Activated CD4-positive, alpha-beta memory T cell treated with anti-CD3 and anti-CD28 coated beads for 36 hours (primary cell): ENCODE measurements at regions not wholly inside any gene's neighbourhood (a gene's known extent, or its start where the extent isn't known, plus 50 kb on each side); places are given as distances from the start of the nearest gene placed in this dataset.

Experiments
- CTCF ChIA-PET: fragments of 350-600 bp; sonication (Branson Sonifier 250); formaldehyde crosslinking; loops from one replicate; lab custom pipeline; 2021; ENCODE audit warnings: antibody characterized with exemption, inconsistent platforms; lab: Charles Lee
- POLR2A ChIA-PET: fragments of 350-600 bp; sonication (Branson Sonifier 250); formaldehyde crosslinking; loops from one replicate; lab custom pipeline; 2021; ENCODE audit warnings: antibody characterized with exemption; lab: Charles Lee
- DNase-seq: peaks from one replicate; pipeline ENCODE4 v3.0.0-alpha.2; 2020
- H3K27ac Mint-ChIP-seq: one replicate; pipeline ENCODE4 v1.8.0; 2021; ENCODE audit warnings: mixed read lengths
- H3K27me3 Mint-ChIP-seq: one replicate; pipeline ENCODE4 v1.8.0; 2021; ENCODE audit warnings: mixed read lengths
- H3K36me3 Mint-ChIP-seq: one replicate; pipeline ENCODE4 v1.8.0; 2021; ENCODE audit warnings: mixed read lengths
- H3K4me1 Mint-ChIP-seq: one replicate; pipeline ENCODE4 v1.8.0; 2021; ENCODE audit warnings: low read depth, mixed read lengths
- H3K4me3 Mint-ChIP-seq: one replicate; pipeline ENCODE4 v1.8.0; 2021; ENCODE audit warnings: mild to moderate bottlenecking, mixed read lengths
- H3K9me3 Mint-ChIP-seq: one replicate; pipeline ENCODE4 v1.8.0; 2021; ENCODE audit warnings: mixed read lengths
- intact Hi-C: fragments of 100-400 bp; cut with micrococcal nuclease; formaldehyde crosslinking; loops from one replicate; pipeline ENCODE4 v1.15.1; 2023

GRCh38 chr14:101112351-101113107, 209.0 kb upstream of the RTL1 start:
- H3K4me3 Mint-ChIP-seq = no peak overlapping the region
- H3K4me1 Mint-ChIP-seq = no peaks in the 10 kb centered on the region
- no peaks in the 10 kb centered on the region for H3K9me3 Mint-ChIP-seq
- ChIA-PET POLR2A (no interaction called here), CTCF (no interaction called here)
- H3K27me3 Mint-ChIP-seq = peaks cover 1% of the 10 kb centered on the region
- no peak for DNase-seq
- H3K27ac Mint-ChIP-seq = no peak overlapping the region
- H3K36me3 Mint-ChIP-seq = no peaks in the 10 kb centered on the region
- intact Hi-C loops = no loop called here

- Mint-ChIP-seq H3K4me3 (no peak overlapping the region), H3K36me3 (no peaks in the 10 kb centered on the region), H3K27ac (no peak overlapping the region), H3K27me3 (peaks cover 1% of the 10 kb centered on the region), H3K9me3 (no peaks in the 10 kb centered on the region), H3K4me1 (no peaks in the 10 kb centered on the region)
- CTCF ChIA-PET = no interaction called here
- POLR2A ChIA-PET = no interaction called here
- DNase-seq = no peak
- intact Hi-C loops = no loop called here
Observed at GRCh38 chr14:101113108-101113612, 209.6 kb upstream of the RTL1 start.

- intact Hi-C loops = no loop called here
- Mint-ChIP-seq H3K4me3 (no peak overlapping the region), H3K4me1 (no peaks in the 10 kb centered on the region), H3K9me3 (no peaks in the 10 kb centered on the region), H3K27ac (no peak overlapping the region), H3K27me3 (peaks cover 1% of the 10 kb centered on the region), H3K36me3 (no peaks in the 10 kb centered on the region)
- ChIA-PET CTCF (no interaction called here), POLR2A (no interaction called here)
- DNase-seq = no peak
Observed at GRCh38 chr14:101113835-101114725, 210.6 kb upstream of the RTL1 start.

GRCh38 chr14:101114726-101115515, 211.4 kb upstream of the RTL1 start:
- intact Hi-C loops = no loop called here
- ChIA-PET POLR2A (no interaction called here), CTCF (no interaction called here)
- peaks cover 4% of the 10 kb centered on the region for H3K27me3 Mint-ChIP-seq
- H3K27ac Mint-ChIP-seq = no peak overlapping the region
- no peak for DNase-seq
- peaks cover 1% of the 10 kb centered on the region for H3K4me1 Mint-ChIP-seq
- H3K9me3 Mint-ChIP-seq = no peaks in the 10 kb centered on the region
- H3K36me3 Mint-ChIP-seq = no peaks in the 10 kb centered on the region
- H3K4me3 Mint-ChIP-seq = no peak overlapping the region

GRCh38 chr14:101115652-101116051, 212.1 kb upstream of the RTL1 start:
- DNase-seq = no peak
- no peak overlapping the region for H3K27ac Mint-ChIP-seq
- ChIA-PET POLR2A (no interaction called here), CTCF (no interaction called here)
- H3K4me1 Mint-ChIP-seq = peaks cover 5% of the 10 kb centered on the region
- H3K36me3 Mint-ChIP-seq = no peaks in the 10 kb centered on the region
- H3K9me3 Mint-ChIP-seq = no peaks in the 10 kb centered on the region
- no peak overlapping the region for H3K4me3 Mint-ChIP-seq
- intact Hi-C loops = no loop called here
- peaks cover 4% of the 10 kb centered on the region for H3K27me3 Mint-ChIP-seq

GRCh38 chr14:101116065-101116464, 212.5 kb upstream of the RTL1 start:
- H3K36me3 Mint-ChIP-seq = no peaks in the 10 kb centered on the region
- H3K27ac Mint-ChIP-seq = no peak overlapping the region
- H3K27me3 Mint-ChIP-seq = peaks cover 4% of the 10 kb centered on the region
- CTCF ChIA-PET = no interaction called here
- intact Hi-C loops = no loop called here
- POLR2A ChIA-PET = no interaction called here
- H3K9me3 Mint-ChIP-seq = no peaks in the 10 kb centered on the region
- H3K4me3 Mint-ChIP-seq = no peak overlapping the region
- peaks cover 9% of the 10 kb centered on the region for H3K4me1 Mint-ChIP-seq
- DNase-seq = no peak

- DNase-seq = no peak
- H3K4me1 Mint-ChIP-seq = peaks cover 11% of the 10 kb centered on the region
- H3K9me3 Mint-ChIP-seq = no peaks in the 10 kb centered on the region
- no peaks in the 10 kb centered on the region for H3K36me3 Mint-ChIP-seq
- CTCF ChIA-PET = no interaction called here
- intact Hi-C loops = no loop called here
- H3K27me3 Mint-ChIP-seq = peaks cover 4% of the 10 kb centered on the region
- no peak overlapping the region for H3K4me3 Mint-ChIP-seq
- H3K27ac Mint-ChIP-seq = no peak overlapping the region
- POLR2A ChIA-PET = no interaction called here
Observed at GRCh38 chr14:101116486-101117130, 213.1 kb upstream of the RTL1 start.

GRCh38 chr14:101117543-101117942, 214.0 kb upstream of the RTL1 start:
- H3K36me3 Mint-ChIP-seq = no peaks in the 10 kb centered on the region
- H3K9me3 Mint-ChIP-seq = no peaks in the 10 kb centered on the region
- H3K27ac Mint-ChIP-seq = no peak overlapping the region
- H3K4me3 Mint-ChIP-seq = no peak overlapping the region
- POLR2A ChIA-PET = no interaction called here
- intact Hi-C loops = no loop called here
- peaks cover 12% of the 10 kb centered on the region for H3K4me1 Mint-ChIP-seq
- CTCF ChIA-PET = no interaction called here
- peaks cover 4% of the 10 kb centered on the region for H3K27me3 Mint-ChIP-seq
- DNase-seq = no peak

- intact Hi-C loops = no loop called here
- Mint-ChIP-seq H3K4me3 (no peak overlapping the region), H3K36me3 (no peaks in the 10 kb centered on the region), H3K27ac (no peak overlapping the region), H3K9me3 (no peaks in the 10 kb centered on the region), H3K27me3 (peaks cover 4% of the 10 kb centered on the region), H3K4me1 (peaks cover 12% of the 10 kb centered on the region)
- ChIA-PET CTCF (no interaction called here), POLR2A (no interaction called here)
- DNase-seq = no peak
Observed at GRCh38 chr14:101118233-101118632, 214.7 kb upstream of the RTL1 start.

GRCh38 chr14:101118746-101119591, 215.4 kb upstream of the RTL1 start:
- ChIA-PET CTCF (no interaction called here), POLR2A (no interaction called here)
- Mint-ChIP-seq H3K4me3 (no peak overlapping the region), H3K9me3 (no peaks in the 10 kb centered on the region), H3K4me1 (peaks cover 12% of the 10 kb centered on the region), H3K36me3 (no peaks in the 10 kb centered on the region), H3K27ac (no peak overlapping the region), H3K27me3 (peaks cover 4% of the 10 kb centered on the region)
- no peak for DNase-seq
- intact Hi-C loops = no loop called here
